ENCODE measurements at regions not wholly inside any gene's neighbourhood (a gene's known extent, or its start where the extent isn't known, plus 50 kb on each side); places are given as distances from the start of the nearest gene placed in this dataset.

- DNase-seq (no peak), ATAC-seq (no peak)
- H3K9me3 ChIP-seq (ENCODE audit: low read length) = no peaks in the 10 kb centered on the region
- TF ChIP-seq EZH2 (IDR thresholded peaks at IDR 0.05; ENCODE audit: low read length, unreplicated experiment) (no peak), EZH2phosphoT487 (IDR thresholded peaks at IDR 0.05; ENCODE audit: borderline replicate concordance, low read length) (no peak)
- TF ChIP-seq, protein P1, sequence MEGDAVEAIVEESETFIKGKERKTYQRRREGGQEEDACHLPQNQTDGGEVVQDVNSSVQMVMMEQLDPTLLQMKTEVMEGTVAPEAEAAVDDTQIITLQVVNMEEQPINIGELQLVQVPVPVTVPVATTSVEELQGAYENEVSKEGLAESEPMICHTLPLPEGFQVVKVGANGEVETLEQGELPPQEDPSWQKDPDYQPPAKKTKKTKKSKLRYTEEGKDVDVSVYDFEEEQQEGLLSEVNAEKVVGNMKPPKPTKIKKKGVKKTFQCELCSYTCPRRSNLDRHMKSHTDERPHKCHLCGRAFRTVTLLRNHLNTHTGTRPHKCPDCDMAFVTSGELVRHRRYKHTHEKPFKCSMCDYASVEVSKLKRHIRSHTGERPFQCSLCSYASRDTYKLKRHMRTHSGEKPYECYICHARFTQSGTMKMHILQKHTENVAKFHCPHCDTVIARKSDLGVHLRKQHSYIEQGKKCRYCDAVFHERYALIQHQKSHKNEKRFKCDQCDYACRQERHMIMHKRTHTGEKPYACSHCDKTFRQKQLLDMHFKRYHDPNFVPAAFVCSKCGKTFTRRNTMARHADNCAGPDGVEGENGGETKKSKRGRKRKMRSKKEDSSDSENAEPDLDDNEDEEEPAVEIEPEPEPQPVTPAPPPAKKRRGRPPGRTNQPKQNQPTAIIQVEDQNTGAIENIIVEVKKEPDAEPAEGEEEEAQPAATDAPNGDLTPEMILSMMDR (conservative IDR thresholded peaks at IDR 0.05; ENCODE audit: low read depth, low read length) = no peak
- H3K9me2 ChIP-seq (replicated peaks; ENCODE audit: low read length) = no peaks in the 10 kb centered on the region
- ChIA-PET POLR2A (ENCODE audit: unreplicated experiment) (no interaction called here), CTCF (interaction anchor here (0.6 kb wide), 1 partner anchor 48 kb away, joined by 3 read pairs; no protein-coding TSS in a partner anchor)
- intact Hi-C loops (cut with micrococcal nuclease) = no loop called here
- H3K27ac ChIP-seq (ENCODE audit: low read length) = no peak overlapping the region
- no peaks in the 10 kb centered on the region for H3K4me1 ChIP-seq (ENCODE audit: insufficient read depth, low read length)
- H4K20me1 ChIP-seq (ENCODE audit: low read length) = no peaks in the 10 kb centered on the region
- H3K36me3 ChIP-seq (ENCODE audit: low read depth, low read length) = no peaks in the 10 kb centered on the region
- no peaks in the 10 kb centered on the region for H3K79me2 ChIP-seq (ENCODE audit: low read length)
- no peaks in the 10 kb centered on the region for H3F3A ChIP-seq (ENCODE audit: low read length, unreplicated experiment)
- BruUV-seq (replicated peaks) = no TSS peak
- H2AFZ ChIP-seq (ENCODE audit: low read length) = no peak overlapping the region
- H3K4me3 ChIP-seq (ENCODE audit: low read length) = no peak overlapping the region
- no peaks in the 10 kb centered on the region for H3K27me3 ChIP-seq (ENCODE audit: low read length)
- H3K4me2 ChIP-seq (ENCODE audit: low read length) = no peak overlapping the region
- no peak overlapping the region for H3K9ac ChIP-seq (ENCODE audit: low read length)
Observed at GRCh38 chr1:221933814-221934213, 191.9 kb upstream of the DUSP10 start.

DNA sequence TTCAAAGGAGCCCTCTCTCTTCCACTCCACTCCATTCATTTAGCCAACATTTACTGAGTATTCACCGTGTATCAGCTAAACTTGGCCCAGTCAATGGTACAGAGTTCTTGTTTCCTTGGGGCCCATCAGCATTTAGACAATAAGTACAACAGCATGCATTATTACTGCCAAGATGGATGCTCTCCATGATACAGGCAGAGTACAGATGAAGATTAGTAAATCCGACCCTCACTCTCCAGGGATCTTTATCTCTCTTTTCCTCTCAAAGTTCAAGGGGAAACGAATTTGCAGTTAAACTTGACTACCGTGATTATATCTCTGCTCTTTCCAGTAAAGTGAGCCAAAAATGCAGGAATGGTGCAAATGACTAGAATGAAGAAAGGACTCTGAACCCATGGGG, 184.6 kb upstream of the DUSP10 start:
- no peaks in the 10 kb centered on the region for H4K20me1 ChIP-seq (ENCODE audit: low read length)
- H3K79me2 ChIP-seq (ENCODE audit: low read length) = no peaks in the 10 kb centered on the region
- H3K27ac ChIP-seq (ENCODE audit: low read length) = 0 out of 2 replicates have a peak overlapping the region, but pooled peaks have one; percentile 2
- no TSS peak for BruUV-seq (replicated peaks)
- H3K9ac ChIP-seq (ENCODE audit: low read length) = no peak overlapping the region
- H3K36me3 ChIP-seq (ENCODE audit: low read depth, low read length) = no peaks in the 10 kb centered on the region
- ATAC-seq (peak; percentile 45), DNase-seq (no peak)
- no peaks in the 10 kb centered on the region for H3F3A ChIP-seq (ENCODE audit: low read length, unreplicated experiment)
- no peaks in the 10 kb centered on the region for H3K27me3 ChIP-seq (ENCODE audit: low read length)
- H3K9me2 ChIP-seq (replicated peaks; ENCODE audit: low read length) = no peaks in the 10 kb centered on the region
- H3K9me3 ChIP-seq (ENCODE audit: low read length) = no peaks in the 10 kb centered on the region
- TF ChIP-seq EZH2 (IDR thresholded peaks at IDR 0.05; ENCODE audit: low read length, unreplicated experiment) (no peak), EZH2phosphoT487 (IDR thresholded peaks at IDR 0.05; ENCODE audit: borderline replicate concordance, low read length) (no peak)
- H3K4me3 ChIP-seq (ENCODE audit: low read length) = no peak overlapping the region
- POLR2A ChIA-PET (ENCODE audit: unreplicated experiment) = interaction anchor here (0.7 kb wide), 1 partner anchor 62 kb away, joined by 4 read pairs; no protein-coding TSS in a partner anchor
- H3K4me2 ChIP-seq (ENCODE audit: low read length) = peak overlapping the region; percentile 12; the same call in 1 of the 2 replicates
- CTCF ChIA-PET = interaction anchor here (0.8 kb wide), 1 partner anchor 185 kb away, joined by 3 read pairs; the partner anchor contains the start of gene DUSP10
- peak overlapping the region; percentile 32 for H2AFZ ChIP-seq (ENCODE audit: low read length)
- H3K4me1 ChIP-seq (ENCODE audit: insufficient read depth, low read length) = peaks cover 12% of the 10 kb centered on the region
- intact Hi-C loops (cut with micrococcal nuclease) = loop anchor here (1.0 to 2.0 kb wide), 2 partner anchors 38 to 39 kb away; no protein-coding TSS in a partner anchor

DNA sequence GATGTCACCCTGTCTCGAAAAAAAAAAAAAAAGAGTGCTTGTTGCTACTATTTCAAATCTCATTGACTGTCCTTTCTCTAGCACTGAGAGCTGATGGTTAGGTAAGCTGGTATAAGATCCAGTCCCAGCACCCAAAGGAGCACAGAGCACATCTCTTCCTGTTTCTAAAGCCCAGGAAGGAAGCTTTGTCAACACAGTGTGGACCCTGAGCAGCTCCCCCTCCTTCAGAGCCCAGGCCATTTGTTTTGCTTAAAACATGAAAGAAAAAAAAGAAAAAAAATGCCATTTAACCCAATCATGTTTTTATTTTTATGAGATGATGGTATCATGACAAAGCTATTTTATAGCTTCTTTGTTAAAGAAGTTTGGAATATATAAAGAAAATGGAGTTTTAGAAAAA, 184.1 kb upstream of the DUSP10 start:
- Histone ChIP-seq H3K27ac (ENCODE audit: low read length) (0 out of 2 replicates have a peak overlapping the region, but pooled peaks have one; percentile 6), H3F3A (ENCODE audit: low read length, unreplicated experiment) (no peaks in the 10 kb centered on the region), H2AFZ (ENCODE audit: low read length) (peak overlapping the region; percentile 32), H3K27me3 (ENCODE audit: low read length) (no peaks in the 10 kb centered on the region), H3K9ac (ENCODE audit: low read length) (no peak overlapping the region), H3K4me1 (ENCODE audit: insufficient read depth, low read length) (peaks cover 12% of the 10 kb centered on the region), H3K9me3 (ENCODE audit: low read length) (no peaks in the 10 kb centered on the region), H3K4me2 (ENCODE audit: low read length) (peak overlapping the region; percentile 12), H3K4me3 (ENCODE audit: low read length) (no peak overlapping the region), H3K9me2 (replicated peaks; ENCODE audit: low read length) (no peaks in the 10 kb centered on the region), H4K20me1 (ENCODE audit: low read length) (no peaks in the 10 kb centered on the region), H3K79me2 (ENCODE audit: low read length) (no peaks in the 10 kb centered on the region), H3K36me3 (ENCODE audit: low read depth, low read length) (no peaks in the 10 kb centered on the region)
- DNase-seq (peak; percentile 67), ATAC-seq (peak; percentile 95)
- CTCF ChIA-PET = interaction anchor here (0.8 kb wide), 1 partner anchor 184 kb away, joined by 3 read pairs; the partner anchor contains the start of gene DUSP10
- POLR2A ChIA-PET (ENCODE audit: unreplicated experiment) = interaction anchor here (0.6 to 0.7 kb wide), 3 partner anchors 62 to 371 kb away, joined by 3 to 10 read pairs (median 4); no protein-coding TSS in a partner anchor
- intact Hi-C loops (cut with micrococcal nuclease) = loop anchor here (1.0 to 2.0 kb wide), 2 partner anchors 39 kb away; no protein-coding TSS in a partner anchor
- TF ChIP-seq, protein P1 (conservative IDR thresholded peaks at IDR 0.05; ENCODE audit: low read depth, low read length) = no peak
- no peak for TF ChIP-seq EZH2 (IDR thresholded peaks at IDR 0.05; ENCODE audit: low read length, unreplicated experiment)
- TF ChIP-seq EZH2phosphoT487 (IDR thresholded peaks at IDR 0.05; ENCODE audit: borderline replicate concordance, low read length) = no peak
- BruUV-seq (replicated peaks) = no TSS peak

Data from PC-3 (cell line).